ENCODE measurements at regions not wholly inside any gene's neighbourhood (a gene's known extent, or its start where the extent isn't known, plus 50 kb on each side); places are given as distances from the start of the nearest gene placed in this dataset.

- Histone ChIP-seq H3K79me2 (ENCODE audit: control insufficient read depth, insufficient read depth, low read length) (no peaks in the 10 kb centered on the region), H3K27me3 (replicated peaks in 1 of 4; ENCODE audit: control extremely low read depth in 1 of 4, control insufficient read depth in 3 of 4, insufficient read depth in 4 of 4, low read length in 3 of 4) (no peaks in the 10 kb centered on the region), H3K36me3 (replicated peaks in 1 of 2; ENCODE audit: control extremely low read depth in 1 of 2, control insufficient read depth in 1 of 2, extremely low read depth in 1 of 2, insufficient read depth in 2 of 2, low read length in 1 of 2) (no peaks in the 10 kb centered on the region), H3K9ac (ENCODE audit: low read length) (no peak overlapping the region), H3K4me1 (ENCODE audit: control insufficient read depth in 2 of 2, insufficient read depth in 2 of 2, low read length in 2 of 2) (no peaks in the 10 kb centered on the region), H4K20me1 (ENCODE audit: control insufficient read depth, insufficient read depth, low read length, poor library complexity, severe bottlenecking) (no peaks in the 10 kb centered on the region), H3K4me3 (ENCODE audit: control extremely low read depth in 1 of 5, extremely low read depth in 1 of 5, insufficient read depth in 1 of 5, low read depth in 2 of 5, low read length in 4 of 5) (no peak overlapping the region), H3K4me2 (replicated peaks; ENCODE audit: low read depth, low read length, poor library complexity, severe bottlenecking) (no peak overlapping the region), H3K27ac (ENCODE audit: low read length in 2 of 2) (no peak overlapping the region), H3K9me3 (ENCODE audit: control extremely low read depth in 1 of 3, control insufficient read depth in 2 of 3, insufficient read depth in 1 of 3, low read length in 2 of 3) (peaks cover 0 to 5% (median 0%) of the 10 kb centered on the region in 3 donors), H2AFZ (ENCODE audit: insufficient read depth, low read depth, low read length, poor library complexity, severe bottlenecking) (no peak overlapping the region)
- Mint-ChIP-seq H3K9me3 (ENCODE audit: insufficient read depth) (no peaks in the 10 kb centered on the region), H3K27me3 (no peaks in the 10 kb centered on the region), H3K4me1 (no peaks in the 10 kb centered on the region), H3K4me3 (no peak overlapping the region), H3K27ac (no peak overlapping the region)
- POLR2A ChIA-PET: no interaction called here
- intact Hi-C loops (cut with micrococcal nuclease): no loop called here
- WGBS (ENCODE audit: insufficient coverage): no CpG with 5 or more reads among the region's 2 CpGs
- TF ChIP-seq EZH2 (IDR thresholded peaks at IDR 0.05; ENCODE audit: borderline replicate concordance, insufficient read depth, low read depth, low read length, poor library complexity, severe bottlenecking): no peak
- no peak for TF ChIP-seq CTCF (IDR thresholded peaks at IDR 0.05)
- ATAC-seq (ENCODE audit: low read depth) (no peak), DNase-seq (no peak)
- CTCF ChIA-PET: no interaction called here
Measured at GRCh38 chr3:62995530-62995929, 120.3 kb upstream of the CADPS start.

GRCh38 chr3:62997369-62997768 lies 122.2 kb upstream of the CADPS start:
- whole genome bisulfite sequencing (ENCODE audit: insufficient coverage): no CpG with 5 or more reads among the region's 2 CpGs
- DNase-seq: no peak
- Histone ChIP-seq H3K27me3 (replicated peaks in 1 of 4; ENCODE audit: control extremely low read depth in 1 of 4, control insufficient read depth in 3 of 4, insufficient read depth in 4 of 4, low read length in 3 of 4) (no peaks in the 10 kb centered on the region), H3K79me2 (ENCODE audit: control insufficient read depth, insufficient read depth, low read length) (no peaks in the 10 kb centered on the region), H4K20me1 (ENCODE audit: control insufficient read depth, insufficient read depth, low read length, poor library complexity, severe bottlenecking) (no peaks in the 10 kb centered on the region), H3K4me2 (replicated peaks; ENCODE audit: low read depth, low read length, poor library complexity, severe bottlenecking) (no peak overlapping the region), H3K4me3 (ENCODE audit: control extremely low read depth in 1 of 5, extremely low read depth in 1 of 5, insufficient read depth in 1 of 5, low read depth in 2 of 5, low read length in 4 of 5) (no peak overlapping the region), H3K36me3 (replicated peaks in 1 of 2; ENCODE audit: control extremely low read depth in 1 of 2, control insufficient read depth in 1 of 2, extremely low read depth in 1 of 2, insufficient read depth in 2 of 2, low read length in 1 of 2) (no peaks in the 10 kb centered on the region), H3K9me3 (ENCODE audit: control extremely low read depth in 1 of 3, control insufficient read depth in 2 of 3, insufficient read depth in 1 of 3, low read length in 2 of 3) (peaks cover 0 to 5% (median 3%) of the 10 kb centered on the region in 3 donors), H3K27ac (ENCODE audit: low read length in 2 of 2) (no peak overlapping the region), H2AFZ (ENCODE audit: insufficient read depth, low read depth, low read length, poor library complexity, severe bottlenecking) (no peak overlapping the region), H3K9ac (ENCODE audit: low read length) (no peak overlapping the region), H3K4me1 (ENCODE audit: control insufficient read depth in 2 of 2, insufficient read depth in 2 of 2, low read length in 2 of 2) (no peaks in the 10 kb centered on the region)
- Mint-ChIP-seq H3K27me3 (no peaks in the 10 kb centered on the region), H3K4me1 (peaks cover 2% of the 10 kb centered on the region), H3K27ac (no peak overlapping the region), H3K4me3 (no peak overlapping the region), H3K9me3 (ENCODE audit: insufficient read depth) (no peaks in the 10 kb centered on the region)
- ATAC-seq (ENCODE audit: low read depth): no peak
- TF ChIP-seq EZH2 (IDR thresholded peaks at IDR 0.05; ENCODE audit: borderline replicate concordance, insufficient read depth, low read depth, low read length, poor library complexity, severe bottlenecking) (no peak), CTCF (IDR thresholded peaks at IDR 0.05) (no peak)
- intact Hi-C loops (cut with micrococcal nuclease): no loop called here
- CTCF ChIA-PET: no interaction called here
- POLR2A ChIA-PET: no interaction called here
